ENCODE measurements at regions not wholly inside any gene's neighbourhood (a gene's known extent, or its start where the extent isn't known, plus 50 kb on each side); places are given as distances from the start of the nearest gene placed in this dataset.

GRCh38 chr9:115743709-115744605 is 409.6 kb upstream of the PAPPA start:
- intact Hi-C loops (cut with DNase I), result no loop called here
- H3K9me3 ChIP-seq, result no peaks in the 10 kb centered on the region
- TF ChIP-seq CTCF (IDR thresholded peaks at IDR 0.05) (no peak), POLR2A (IDR thresholded peaks at IDR 0.05) (no peak), EP300 (IDR thresholded peaks at IDR 0.05) (no peak)
- no peaks in the 10 kb centered on the region for H3K4me1 ChIP-seq (ENCODE audit: insufficient read depth)
- H3K27me3 ChIP-seq, result no peaks in the 10 kb centered on the region
- WGBS, 3 donors, result 84 to 85% (median 84%) methylated on average over 25 of the region's 25 CpGs
- H3K27ac ChIP-seq, result no peak overlapping the region
- no peak overlapping the region for H3K4me3 ChIP-seq
- no peak for DNase-seq
- H3K36me3 ChIP-seq, result no peaks in the 10 kb centered on the region

GRCh38 chr9:115746496-115746895 is 407.1 kb upstream of the PAPPA start:
- H3K27ac ChIP-seq, result no peak overlapping the region
- DNase-seq, result no peak
- H3K4me1 ChIP-seq (ENCODE audit: insufficient read depth), result no peaks in the 10 kb centered on the region
- no peaks in the 10 kb centered on the region for H3K36me3 ChIP-seq
- TF ChIP-seq POLR2A (IDR thresholded peaks at IDR 0.05) (no peak), CTCF (IDR thresholded peaks at IDR 0.05) (no peak), EP300 (IDR thresholded peaks at IDR 0.05) (no peak)
- no peak overlapping the region for H3K4me3 ChIP-seq
- intact Hi-C loops (cut with DNase I), result no loop called here
- H3K9me3 ChIP-seq, result no peaks in the 10 kb centered on the region
- WGBS, 3 donors, result 67 to 74% (median 72%) methylated on average over 6 of the region's 6 CpGs
- H3K27me3 ChIP-seq, result no peaks in the 10 kb centered on the region

- no peaks in the 10 kb centered on the region for H3K9me3 ChIP-seq
- no peak overlapping the region for H3K27ac ChIP-seq
- intact Hi-C loops (cut with DNase I), result no loop called here
- 19 to 44% (median 29%) methylated on average over 1 of the region's 1 CpG for WGBS, 3 donors
- no peak overlapping the region for H3K4me3 ChIP-seq
- no peaks in the 10 kb centered on the region for H3K27me3 ChIP-seq
- no peaks in the 10 kb centered on the region for H3K4me1 ChIP-seq (ENCODE audit: insufficient read depth)
- no peaks in the 10 kb centered on the region for H3K36me3 ChIP-seq
- DNase-seq, result no peak
- TF ChIP-seq EP300 (IDR thresholded peaks at IDR 0.05), result no peak
- no peak for TF ChIP-seq POLR2A (IDR thresholded peaks at IDR 0.05)
- no peak for TF ChIP-seq CTCF (IDR thresholded peaks at IDR 0.05)
These were observed 405.9 kb upstream of the PAPPA start for GRCh38 chr9:115747731-115748130.

GRCh38 chr9:115756736-115757135 is 396.9 kb upstream of the PAPPA start:
- H3K36me3 ChIP-seq, result no peaks in the 10 kb centered on the region
- H3K4me3 ChIP-seq, result no peak overlapping the region
- no peak overlapping the region for H3K27ac ChIP-seq
- intact Hi-C loops (cut with DNase I), result no loop called here
- H3K9me3 ChIP-seq, result no peaks in the 10 kb centered on the region
- no peak for TF ChIP-seq POLR2A (IDR thresholded peaks at IDR 0.05)
- no peak for TF ChIP-seq CTCF (IDR thresholded peaks at IDR 0.05)
- TF ChIP-seq EP300 (IDR thresholded peaks at IDR 0.05), result no peak
- no peak for DNase-seq
- H3K4me1 ChIP-seq (ENCODE audit: insufficient read depth), result no peaks in the 10 kb centered on the region
- H3K27me3 ChIP-seq, result no peaks in the 10 kb centered on the region
